Neuronal stem cell (in vitro differentiated cells): ENCODE measurements at regions not wholly inside any gene's neighbourhood (a gene's known extent, or its start where the extent isn't known, plus 50 kb on each side); places are given as distances from the start of the nearest gene placed in this dataset.

Experiments
- DNase-seq: peaks from one replicate; pipeline ENCODE4 v3.0.0-alpha.2; 2013; ENCODE audit warnings: low spot score
- H2AFZ ChIP-seq: one replicate; pipeline ENCODE4 v1.6.1; 2013; ENCODE audit warnings: mild to moderate bottlenecking, low read length, inconsistent platforms
- H2AK5ac ChIP-seq: 2 replicates; pipeline ENCODE4 v1.6.1; 2013; ENCODE audit warnings: low read depth, mild to moderate bottlenecking, inconsistent platforms, low read length, moderate library complexity, mixed read lengths
- H2BK120ac ChIP-seq: 2 replicates; pipeline ENCODE4 v1.6.1; 2013; ENCODE audit warnings: low read depth, mild to moderate bottlenecking, inconsistent platforms, low read length, moderate library complexity, mixed read lengths
- H2BK12ac ChIP-seq: one replicate; pipeline ENCODE4 v1.6.1; 2013; ENCODE audit warnings: low read length, inconsistent platforms
- H2BK15ac ChIP-seq: 2 replicates; pipeline ENCODE4 v1.6.1; 2013; ENCODE audit warnings: mild to moderate bottlenecking, low read length, inconsistent platforms, mixed read lengths
- H2BK5ac ChIP-seq: one replicate; pipeline ENCODE4 v1.6.1; 2013; ENCODE audit warnings: inconsistent platforms, mild to moderate bottlenecking, low read length, moderate library complexity
- H3K14ac ChIP-seq: one replicate; pipeline ENCODE4 v1.6.1; 2013; ENCODE audit warnings: low read length, inconsistent platforms
- H3K18ac ChIP-seq: 2 replicates; pipeline ENCODE4 v1.6.1; 2013; ENCODE audit warnings: low read length, inconsistent platforms
- H3K23ac ChIP-seq: 2 replicates; pipeline ENCODE4 v1.6.1; 2013; ENCODE audit warnings: low read depth, mild to moderate bottlenecking, mixed read lengths, low read length, inconsistent platforms; ENCODE audit not compliant: poor library complexity
- H3K27ac ChIP-seq: replicated peaks from 3 replicates; pipeline ENCODE4 v1.5.1; 2013; ENCODE audit warnings: low read length, inconsistent platforms
- H3K27me3 ChIP-seq, 3 experiments: 2 replicates each; pipeline ENCODE4 v1.6.1; 2013; ENCODE audit warnings: low read length in 3 of 3, mild to moderate bottlenecking in 2 of 3, inconsistent platforms in 1 of 3, low read depth in 1 of 3, mixed read lengths in 1 of 3, moderate library complexity in 1 of 3; ENCODE audit not compliant: control insufficient read depth in 3 of 3, insufficient read depth in 3 of 3
- H3K36me3 ChIP-seq, 2 donors: replicated peaks in 1 of 2; 2 replicates each; pipeline ENCODE4 v1.6.1; 2013; ENCODE audit warnings: low read length in 2 of 2; ENCODE audit not compliant: control insufficient read depth in 2 of 2, insufficient read depth in 2 of 2
- H3K4ac ChIP-seq: 2 replicates; pipeline ENCODE4 v1.6.1; 2013; ENCODE audit warnings: inconsistent platforms, mild to moderate bottlenecking, low read length, moderate library complexity
- H3K4me1 ChIP-seq, 2 donors: 1 replicate in 1 of 2; 2 replicates in 1 of 2; pipeline ENCODE4 v1.6.1; 2013; ENCODE audit warnings: low read length in 2 of 2, low read depth in 1 of 2; ENCODE audit not compliant: control insufficient read depth in 2 of 2, insufficient read depth in 1 of 2
- H3K4me2 ChIP-seq: one replicate; pipeline ENCODE4 v1.6.1; 2013; ENCODE audit warnings: mild to moderate bottlenecking, low read length, inconsistent platforms; ENCODE audit not compliant: insufficient read depth, poor library complexity, severe bottlenecking
- H3K4me3 ChIP-seq, 2 donors: 2 replicates each; pipeline ENCODE4 v1.5.1; 2013; ENCODE audit warnings: low read length in 2 of 2, mild to moderate bottlenecking in 2 of 2, inconsistent platforms in 1 of 2, moderate library complexity in 1 of 2
- H3K79me1 ChIP-seq: one replicate; pipeline ENCODE4 v1.6.1; 2013; ENCODE audit warnings: low read depth, mild to moderate bottlenecking, inconsistent platforms, low read length, moderate library complexity
- H3K9ac ChIP-seq: one replicate; pipeline ENCODE4 v1.6.1; 2013; ENCODE audit warnings: mild to moderate bottlenecking, low read depth, low read length, inconsistent platforms; ENCODE audit not compliant: poor library complexity
- H3K9me3 ChIP-seq, 2 donors: replicated peaks in 1 of 2; 2 replicates each; pipeline versions ENCODE3 to v1.6.1; 2013; ENCODE audit warnings: low read length in 2 of 2, mild to moderate bottlenecking in 2 of 2, inconsistent platforms in 1 of 2, low read depth in 1 of 2, mixed read lengths in 1 of 2, moderate library complexity in 1 of 2; ENCODE audit not compliant: control insufficient read depth in 2 of 2, insufficient read depth in 1 of 2
- H4K8ac ChIP-seq: one replicate; pipeline ENCODE4 v1.6.1; 2013; ENCODE audit warnings: low read depth, mild to moderate bottlenecking, inconsistent platforms, low read length, moderate library complexity
- H4K91ac ChIP-seq: one replicate; pipeline ENCODE4 v1.6.1; 2013; ENCODE audit warnings: low read length, low read depth, mild to moderate bottlenecking, inconsistent platforms; ENCODE audit not compliant: poor library complexity
- WGBS, 2 donors: extraction: QIAGEN DNeasy Blood & Tissue Kit; methylation state at CpG; one replicate each; pipeline ENCODE4 v1.1.7; 2013; ENCODE audit warnings: missing lambda C conversion rate in 2 of 2, mixed read lengths in 1 of 2; ENCODE audit not compliant: insufficient read length in 2 of 2, insufficient replicate concordance in 1 of 2; ENCODE audit errors: extremely low coverage in 2 of 2; 5-methylcytosine and 5-hydroxymethylcytosine counted together

DNA sequence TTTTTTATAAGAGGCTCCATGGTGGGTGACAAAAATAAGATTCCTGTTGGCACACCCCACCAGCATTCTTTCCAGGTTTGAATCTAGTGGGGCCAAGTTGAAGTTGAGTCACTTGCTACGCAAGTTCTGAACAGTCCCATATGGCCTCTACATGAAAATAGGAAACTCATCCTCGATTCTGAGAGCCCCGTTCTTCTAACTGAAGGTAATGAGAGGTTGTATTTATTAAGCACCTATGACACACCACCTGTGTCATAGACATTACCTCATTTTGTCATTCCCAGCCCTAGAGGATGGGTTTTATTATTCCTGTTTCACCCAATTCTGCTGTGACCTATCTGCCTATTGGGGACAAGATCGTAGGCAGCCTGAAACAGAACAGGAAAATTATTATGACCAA, 131.7 kb downstream of the ACTL7B start:
- H2AK5ac ChIP-seq, result no peak overlapping the region
- no peak overlapping the region for H4K91ac ChIP-seq
- H3K79me1 ChIP-seq, result no peaks in the 10 kb centered on the region
- H3K23ac ChIP-seq, result no peak overlapping the region
- no peak overlapping the region for H2BK15ac ChIP-seq
- no peak overlapping the region for H2BK120ac ChIP-seq
- H3K27me3 ChIP-seq, result no peaks in the 10 kb centered on the region
- no peaks in the 10 kb centered on the region for H3K9me3 ChIP-seq
- H3K27ac ChIP-seq, result no peak overlapping the region
- no peak overlapping the region for H4K8ac ChIP-seq
- no peak overlapping the region for H3K4me2 ChIP-seq
- no peak overlapping the region for H3K18ac ChIP-seq
- no peak overlapping the region for H3K4me3 ChIP-seq
- H3K14ac ChIP-seq, result no peak overlapping the region
- no peak overlapping the region for H2AFZ ChIP-seq
- no peak overlapping the region for H2BK12ac ChIP-seq
- WGBS, 2 donors, result no CpG with 5 or more reads among the region's 4 CpGs
- no peak for DNase-seq
- no peak overlapping the region for H3K9ac ChIP-seq
- peaks cover 0 to 2% of the 10 kb centered on the region in 2 donors for H3K4me1 ChIP-seq
- H3K4ac ChIP-seq, result no peak overlapping the region
- no peaks in the 10 kb centered on the region for H3K36me3 ChIP-seq
- no peak overlapping the region for H2BK5ac ChIP-seq

DNA sequence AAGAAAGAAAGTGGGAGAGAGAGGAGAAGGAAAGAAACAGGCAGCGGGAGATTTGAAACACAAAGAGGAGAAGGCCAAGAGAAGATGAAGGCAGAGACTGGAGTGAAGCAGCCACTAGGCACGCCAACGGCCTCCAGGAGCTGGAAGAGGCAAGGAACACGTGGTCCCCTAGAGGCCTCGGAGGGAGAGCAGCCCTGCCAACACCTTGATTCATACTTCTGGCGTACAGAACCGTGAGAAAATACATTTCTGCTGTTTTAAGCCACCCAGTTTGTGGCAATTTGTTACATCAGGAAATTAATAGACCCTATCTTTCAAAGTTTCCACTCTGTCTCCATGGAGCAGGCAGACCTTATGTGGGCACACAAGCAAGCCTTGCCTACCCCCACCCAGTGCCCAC, 133.4 kb downstream of the ACTL7B start:
- no peak overlapping the region for H4K8ac ChIP-seq
- no peaks in the 10 kb centered on the region for H3K27me3 ChIP-seq
- H3K4me1 ChIP-seq, result no peaks in the 10 kb centered on the region
- no peaks in the 10 kb centered on the region for H3K9me3 ChIP-seq
- no peak overlapping the region for H3K27ac ChIP-seq
- H2BK120ac ChIP-seq, result no peak overlapping the region
- H2AK5ac ChIP-seq, result no peak overlapping the region
- H2AFZ ChIP-seq, result no peak overlapping the region
- no CpG with 5 or more reads among the region's 7 CpGs for WGBS, 2 donors
- no peaks in the 10 kb centered on the region for H3K36me3 ChIP-seq
- no peak overlapping the region for H3K4ac ChIP-seq
- no peak overlapping the region for H3K14ac ChIP-seq
- DNase-seq, result no peak
- H2BK15ac ChIP-seq, result no peak overlapping the region
- H3K4me3 ChIP-seq, result no peak overlapping the region
- H2BK12ac ChIP-seq, result no peak overlapping the region
- no peak overlapping the region for H3K4me2 ChIP-seq
- no peak overlapping the region for H3K23ac ChIP-seq
- no peak overlapping the region for H4K91ac ChIP-seq
- no peak overlapping the region for H2BK5ac ChIP-seq
- no peak overlapping the region for H3K18ac ChIP-seq
- peak overlapping the region; percentile 13 for H3K9ac ChIP-seq
- H3K79me1 ChIP-seq, result no peaks in the 10 kb centered on the region

DNA sequence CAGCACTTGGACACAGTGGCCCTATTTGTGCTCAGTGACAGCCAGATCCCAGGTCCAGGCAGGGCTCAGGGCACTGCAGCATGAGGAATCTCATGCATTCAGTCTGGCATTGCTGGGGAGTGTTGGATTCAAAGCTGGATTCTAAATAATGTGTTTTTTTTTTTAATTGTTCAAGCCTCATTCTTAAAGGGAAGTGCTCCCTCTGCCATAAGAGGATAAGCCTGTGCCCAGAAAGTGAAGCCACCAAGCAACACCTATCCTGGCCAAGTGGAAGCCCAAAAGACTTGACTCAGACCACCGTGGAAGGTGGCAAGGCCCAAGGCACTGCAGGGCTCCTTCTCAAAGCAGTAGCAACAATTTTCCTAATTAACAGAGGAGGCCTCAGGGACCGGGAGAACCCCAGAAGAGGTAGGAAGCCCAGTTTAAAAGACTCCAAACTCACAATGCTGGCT, 135.6 kb downstream of the ACTL7B start:
- H3K4me2 ChIP-seq, result no peak overlapping the region
- H2BK120ac ChIP-seq, result no peak overlapping the region
- H4K8ac ChIP-seq, result no peak overlapping the region
- no peaks in the 10 kb centered on the region for H3K79me1 ChIP-seq
- H3K23ac ChIP-seq, result no peak overlapping the region
- H2BK5ac ChIP-seq, result no peak overlapping the region
- H3K4ac ChIP-seq, result no peak overlapping the region
- H3K27me3 ChIP-seq, result no peaks in the 10 kb centered on the region
- no peak overlapping the region for H3K27ac ChIP-seq
- H2AFZ ChIP-seq, result no peak overlapping the region
- DNase-seq, result no peak
- no peak overlapping the region for H2AK5ac ChIP-seq
- no peak overlapping the region for H2BK15ac ChIP-seq
- no peak overlapping the region for H3K4me3 ChIP-seq
- no peaks in the 10 kb centered on the region for H3K36me3 ChIP-seq
- H3K14ac ChIP-seq, result no peak overlapping the region
- no peak overlapping the region for H3K9ac ChIP-seq
- WGBS, 2 donors, result no CpG with 5 or more reads among the region's 2 CpGs
- no peaks in the 10 kb centered on the region for H3K4me1 ChIP-seq
- H3K9me3 ChIP-seq, result no peaks in the 10 kb centered on the region
- no peak overlapping the region for H2BK12ac ChIP-seq
- no peak overlapping the region for H4K91ac ChIP-seq
- no peak overlapping the region for H3K18ac ChIP-seq

DNA sequence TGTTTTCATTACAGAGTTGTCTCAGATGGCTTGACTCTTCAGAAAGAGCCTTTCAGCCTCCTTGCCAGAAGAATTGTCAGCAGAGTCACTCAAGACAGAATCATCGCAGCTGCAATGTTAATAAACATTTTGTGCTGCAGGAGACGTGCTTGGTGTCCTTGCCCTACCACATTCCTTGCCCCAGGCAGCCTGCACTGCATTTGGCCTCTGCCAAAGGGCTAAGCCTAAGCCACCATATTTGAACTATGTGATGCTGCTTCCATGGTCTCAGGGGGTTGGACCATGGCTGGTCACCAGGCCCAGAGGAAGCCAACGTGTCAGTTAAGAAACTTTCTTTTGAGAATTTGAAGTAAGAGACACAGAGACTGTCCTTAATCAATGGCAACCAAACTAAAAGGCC, 145.4 kb downstream of the ACTL7B start:
- DNase-seq, result no peak

More for the DNA sequence above, 145.4 kb downstream of the ACTL7B start:
- WGBS, 2 donors, result no CpG with 5 or more reads among the region's 3 CpGs
- H2BK15ac ChIP-seq, result no peak overlapping the region
- H3K27ac ChIP-seq, result no peak overlapping the region
- no peak overlapping the region for H4K8ac ChIP-seq
- H4K91ac ChIP-seq, result no peak overlapping the region
- H3K36me3 ChIP-seq, result no peaks in the 10 kb centered on the region
- no peak overlapping the region for H3K23ac ChIP-seq
- H3K4me3 ChIP-seq, result no peak overlapping the region
- H2AFZ ChIP-seq, result no peak overlapping the region
- no peak overlapping the region for H3K14ac ChIP-seq
- no peak overlapping the region for H2BK120ac ChIP-seq
- no peaks in the 10 kb centered on the region for H3K79me1 ChIP-seq
- no peak overlapping the region for H2BK12ac ChIP-seq
- H2BK5ac ChIP-seq, result no peak overlapping the region
- H3K4me2 ChIP-seq, result no peak overlapping the region
- H3K18ac ChIP-seq, result no peak overlapping the region
- no peak overlapping the region for H3K4ac ChIP-seq
- no peaks in the 10 kb centered on the region for H3K4me1 ChIP-seq
- no peaks in the 10 kb centered on the region for H3K9me3 ChIP-seq
- H3K9ac ChIP-seq, result no peak overlapping the region
- no peaks in the 10 kb centered on the region for H3K27me3 ChIP-seq
- H2AK5ac ChIP-seq, result no peak overlapping the region
